HCT116 (cell line): ENCODE measurements at regions not wholly inside any gene's neighbourhood (a gene's known extent, or its start where the extent isn't known, plus 50 kb on each side); places are given as distances from the start of the nearest gene placed in this dataset.

ENCODE experiments used
- ATAC-seq: fragments of 200-7000 bp; cut with Tn5 transposase; 2 replicates; pipeline ENCODE4 v1.9.1; 2020; ENCODE audit warnings: mild to moderate bottlenecking, moderate library complexity
- BruUV-seq: library from RNA; stranded (reverse); fragments of 400-500 nt; replicated peaks from 2 replicates; lab custom pipeline; 2021; lab: Mats Ljungman, UMichigan
- CTCF ChIA-PET: fragments of 300-600 bp; sonication (Branson Sonifier 250); formaldehyde crosslinking; loops from one replicate; lab custom pipeline; 2021; ENCODE audit warnings: antibody characterized with exemption; lab: Charles Lee
- POLR2A ChIA-PET: fragments of 300-600, 350-600 bp; sonication (Branson Sonifier 250); formaldehyde crosslinking; loops from one replicate; lab custom pipeline; 2021; ENCODE audit warnings: antibody characterized with exemption; lab: Charles Lee
- RAD21 ChIA-PET, 2 experiments: fragments of 300-600 bp; sonication (Branson Sonifier 250); formaldehyde crosslinking; loops; one replicate each; lab custom pipeline; 2023; ENCODE audit warnings: low total read pairs in 2 of 2; ENCODE audit not compliant: uncharacterized antibody in 2 of 2, unreplicated experiment in 2 of 2, low non-redundant PET in 1 of 2; lab: Charles Lee
- DNase-seq: peaks from one replicate; pipeline ENCODE4 v3.0.0-alpha.2; 2010; ENCODE audit warnings: low read depth, low spot score
- H2AFZ ChIP-seq: fragments of 200-600 bp; shearing (Covaris generic), sonication (generic); 2 replicates; pipeline ENCODE4 v1.6.1; 2017; ENCODE audit warnings: low read depth, mixed run types, mixed read lengths, antibody characterized with exemption, low read length; ENCODE audit not compliant: poor library complexity, severe bottlenecking
- H3K27ac ChIP-seq: 2 replicates; pipeline ENCODE4 v1.5.1; 2012; ENCODE audit warnings: low read depth, low read length
- H3K27me3 ChIP-seq: fragments of 200-600 bp; sonication (generic); 2 replicates; pipeline ENCODE4 v1.6.1; 2016; ENCODE audit warnings: mixed run types, low read length, mixed read lengths; ENCODE audit not compliant: insufficient read depth
- H3K36me3 ChIP-seq, 2 experiments: fragments of 200-500 bp in 1 of 2; fragments of 200-600 bp in 1 of 2; sonication (Bioruptor generic) in 1 of 2; sonication (generic) in 1 of 2; 2 replicates each; pipeline versions ENCODE4 v1.5.1 to v1.6.1; 2014 to 2016; ENCODE audit warnings: low read length in 2 of 2, inconsistent platforms in 1 of 2, mixed read lengths in 1 of 2, mixed run types in 1 of 2; ENCODE audit not compliant: insufficient read depth in 2 of 2, control insufficient read depth in 1 of 2
- H3K4me1 ChIP-seq, 2 experiments: fragments of 200-600 bp in 1 of 2; sonication (generic) in 1 of 2; 2 replicates each; pipeline versions ENCODE4 v1.5.1 to v1.6.1; 2012 to 2017; ENCODE audit warnings: low read length in 2 of 2, inconsistent platforms in 1 of 2, mild to moderate bottlenecking in 1 of 2, mixed read lengths in 1 of 2, mixed run types in 1 of 2, moderate library complexity in 1 of 2; ENCODE audit not compliant: insufficient read depth in 2 of 2, control insufficient read depth in 1 of 2
- H3K4me2 ChIP-seq: fragments of 200-600 bp; sonication (generic); 2 replicates; pipeline ENCODE4 v1.6.1; 2017; ENCODE audit warnings: mixed run types, low read length, mixed read lengths
- H3K4me3 ChIP-seq, 2 experiments: fragments of 200-600 bp in 1 of 2; sonication (generic) in 1 of 2; replicated peaks in 1 of 2; 2 replicates each; pipeline ENCODE4 v1.5.1; 2011 to 2016; ENCODE audit warnings: low read length in 2 of 2, control low read depth in 1 of 2, low read depth in 1 of 2, mild to moderate bottlenecking in 1 of 2, mixed read lengths in 1 of 2, mixed run types in 1 of 2
- H3K79me2 ChIP-seq: fragments of 200-600 bp; sonication (generic); 2 replicates; pipeline ENCODE4 v1.6.1; 2017; ENCODE audit warnings: mild to moderate bottlenecking, mixed run types, low read length, moderate library complexity, mixed read lengths; ENCODE audit not compliant: insufficient read depth
- H3K9ac ChIP-seq: fragments of 200-600 bp; sonication (generic); 2 replicates; pipeline ENCODE4 v1.6.1; 2016; ENCODE audit warnings: low read length, mixed read lengths
- H3K9me2 ChIP-seq: fragments of 200-600 bp; sonication (generic), shearing (Covaris generic); 2 replicates; pipeline ENCODE4 v1.6.1; 2017; ENCODE audit warnings: mixed run types, mild to moderate bottlenecking, moderate library complexity; ENCODE audit not compliant: insufficient read depth
- H3K9me3 ChIP-seq, 2 experiments: fragments of 200-500 bp in 1 of 2; fragments of 200-600 bp in 1 of 2; sonication (Bioruptor generic) in 1 of 2; sonication (generic) in 1 of 2; 2 replicates each; pipeline ENCODE4 v1.6.1; 2014 to 2017; ENCODE audit warnings: low read length in 2 of 2, mixed read lengths in 2 of 2, inconsistent platforms in 1 of 2, low read depth in 1 of 2, mild to moderate bottlenecking in 1 of 2, mixed run types in 1 of 2, moderate library complexity in 1 of 2; ENCODE audit not compliant: control insufficient read depth in 1 of 2, insufficient read depth in 1 of 2
- H4K20me1 ChIP-seq: fragments of 200-600 bp; sonication (generic), shearing (Covaris generic); 2 replicates; pipeline ENCODE4 v1.6.1; 2017; ENCODE audit warnings: mixed run types, mild to moderate bottlenecking, moderate library complexity; ENCODE audit not compliant: insufficient read depth
- ELF1 ChIP-seq: IDR thresholded peaks from 2 replicates; pipeline ENCODE4 v1.6.1; 2012; ENCODE audit warnings: low read depth, borderline replicate concordance
- EZH2 ChIP-seq: fragments of 200-600 bp; sonication (generic); IDR thresholded peaks from 2 replicates; pipeline ENCODE4 v1.6.1; 2017; ENCODE audit warnings: antibody characterized with exemption, mixed run types
- EZH2phosphoT487 ChIP-seq: fragments of 200-600 bp; IDR thresholded peaks from 2 replicates; pipeline ENCODE4 v1.6.1; 2018; ENCODE audit warnings: antibody characterized with exemption, borderline replicate concordance
- JUND ChIP-seq: IDR thresholded peaks from 2 replicates; pipeline ENCODE4 v1.6.1; 2012
- RAD21 ChIP-seq: IDR thresholded peaks from 2 replicates; pipeline ENCODE4 v1.6.1; 2012; ENCODE audit warnings: low read depth, mild to moderate bottlenecking
- SRF ChIP-seq: IDR thresholded peaks from 2 replicates; pipeline ENCODE4 v1.6.1; 2012; ENCODE audit warnings: low read depth
- intact Hi-C: fragments of 100-400 bp; cut with micrococcal nuclease; formaldehyde crosslinking; loops from 2 replicates; pipeline ENCODE4 v1.10.0; 2022
- TF ChIP-seq, protein P1 (sequence below): IDR thresholded peaks from 2 replicates; pipeline ENCODE4 v1.6.1; 2011; ENCODE audit warnings: mild to moderate bottlenecking, low read length, moderate library complexity; ENCODE audit not compliant: insufficient replicate concordance; ENCODE audit errors: extremely low read depth
- TF ChIP-seq, protein P2 (sequence below): IDR thresholded peaks from 2 replicates; pipeline ENCODE4 v1.6.1; 2012
- TF ChIP-seq, protein P3 (sequence below): IDR thresholded peaks from 2 replicates; pipeline ENCODE4 v1.6.1; 2012
- TF ChIP-seq, protein P4 (sequence below), 3 experiments: fragments of 200-600 bp in 1 of 3; sonication (generic) in 1 of 3; IDR thresholded peaks in 2 of 3; conservative IDR thresholded peaks in 1 of 3; 2 replicates each; pipeline ENCODE4 v1.5.1; 2012 to 2017; ENCODE audit warnings: low read depth in 2 of 3, low read length in 2 of 3, antibody characterized with exemption in 1 of 3, borderline replicate concordance in 1 of 3, control low read depth in 1 of 3, mild to moderate bottlenecking in 1 of 3, mixed read lengths in 1 of 3, mixed run types in 1 of 3, moderate library complexity in 1 of 3; ENCODE audit not compliant: insufficient read depth in 1 of 3

DNA sequence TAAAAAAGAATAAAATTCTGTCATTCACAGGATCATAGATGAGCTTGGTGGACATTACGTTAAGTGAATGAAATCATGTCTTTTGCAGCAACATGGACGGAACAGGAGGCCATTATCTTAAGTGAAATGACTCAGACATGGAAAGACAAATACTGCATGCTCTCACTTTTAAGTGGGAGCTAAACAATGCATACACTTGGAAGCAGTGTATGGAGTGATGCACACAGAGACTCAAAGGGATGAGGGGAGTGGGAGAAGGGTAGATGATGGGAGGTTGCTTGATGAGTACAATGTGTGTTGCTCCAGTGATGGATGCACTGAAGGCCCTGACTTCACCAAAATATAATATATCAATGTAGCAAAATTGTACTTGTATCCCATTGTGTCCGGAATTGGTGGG is 293.4 kb downstream of the CD109 start:
- DNase-seq: no peak
- no peaks in the 10 kb centered on the region for H3K27me3 ChIP-seq
- no peaks in the 10 kb centered on the region for H3K4me1 ChIP-seq
- H3K27ac ChIP-seq: no peak overlapping the region
- H3K4me3 ChIP-seq: no peak overlapping the region
- H3K9ac ChIP-seq: no peak overlapping the region
- TF ChIP-seq SRF: no peak
- TF ChIP-seq, protein P1, sequence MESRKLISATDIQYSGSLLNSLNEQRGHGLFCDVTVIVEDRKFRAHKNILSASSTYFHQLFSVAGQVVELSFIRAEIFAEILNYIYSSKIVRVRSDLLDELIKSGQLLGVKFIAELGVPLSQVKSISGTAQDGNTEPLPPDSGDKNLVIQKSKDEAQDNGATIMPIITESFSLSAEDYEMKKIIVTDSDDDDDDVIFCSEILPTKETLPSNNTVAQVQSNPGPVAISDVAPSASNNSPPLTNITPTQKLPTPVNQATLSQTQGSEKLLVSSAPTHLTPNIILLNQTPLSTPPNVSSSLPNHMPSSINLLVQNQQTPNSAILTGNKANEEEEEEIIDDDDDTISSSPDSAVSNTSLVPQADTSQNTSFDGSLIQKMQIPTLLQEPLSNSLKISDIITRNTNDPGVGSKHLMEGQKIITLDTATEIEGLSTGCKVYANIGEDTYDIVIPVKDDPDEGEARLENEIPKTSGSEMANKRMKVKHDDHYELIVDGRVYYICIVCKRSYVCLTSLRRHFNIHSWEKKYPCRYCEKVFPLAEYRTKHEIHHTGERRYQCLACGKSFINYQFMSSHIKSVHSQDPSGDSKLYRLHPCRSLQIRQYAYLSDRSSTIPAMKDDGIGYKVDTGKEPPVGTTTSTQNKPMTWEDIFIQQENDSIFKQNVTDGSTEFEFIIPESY: no peak
- no peak for TF ChIP-seq JUND
- TF ChIP-seq, protein P2, sequence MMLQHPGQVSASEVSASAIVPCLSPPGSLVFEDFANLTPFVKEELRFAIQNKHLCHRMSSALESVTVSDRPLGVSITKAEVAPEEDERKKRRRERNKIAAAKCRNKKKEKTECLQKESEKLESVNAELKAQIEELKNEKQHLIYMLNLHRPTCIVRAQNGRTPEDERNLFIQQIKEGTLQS: no peak
- TF ChIP-seq EZH2phosphoT487: no peak
- no peak for TF ChIP-seq ELF1
- TF ChIP-seq, protein P3, sequence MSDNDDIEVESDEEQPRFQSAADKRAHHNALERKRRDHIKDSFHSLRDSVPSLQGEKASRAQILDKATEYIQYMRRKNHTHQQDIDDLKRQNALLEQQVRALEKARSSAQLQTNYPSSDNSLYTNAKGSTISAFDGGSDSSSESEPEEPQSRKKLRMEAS: no peak
- TF ChIP-seq EZH2: no peak
- no peak overlapping the region for H2AFZ ChIP-seq
- H3K9me3 ChIP-seq: no peaks in the 10 kb centered on the region
- no peaks in the 10 kb centered on the region for H4K20me1 ChIP-seq
- ATAC-seq: no peak
- BruUV-seq: no TSS peak
- ChIA-PET CTCF (no interaction called here), POLR2A (no interaction called here), RAD21 (no interaction called here)
- no peaks in the 10 kb centered on the region for H3K9me2 ChIP-seq
- H3K79me2 ChIP-seq: no peaks in the 10 kb centered on the region
- H3K36me3 ChIP-seq: no peaks in the 10 kb centered on the region
- H3K4me2 ChIP-seq: no peak overlapping the region
- intact Hi-C loops: no loop called here

DNA sequence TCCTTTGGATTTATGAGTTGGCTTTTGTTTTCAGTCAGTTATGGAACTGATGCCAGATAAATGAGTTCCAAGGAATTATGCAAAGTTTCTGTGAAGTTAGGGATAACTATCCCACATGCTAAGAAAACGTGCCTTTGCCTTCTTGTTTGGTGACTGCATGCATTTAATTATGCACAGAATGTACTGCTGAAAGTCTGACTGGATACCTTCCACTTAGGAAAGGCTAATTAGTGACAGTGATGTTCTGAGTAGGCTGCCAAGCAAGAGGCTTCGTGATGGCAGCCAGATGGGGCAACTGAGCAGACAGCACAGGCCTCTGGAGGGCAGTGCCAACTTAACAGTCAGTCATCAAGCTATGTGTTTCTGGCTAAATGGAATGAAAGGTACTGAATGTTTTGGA is 289.9 kb downstream of the CD109 start:
- H2AFZ ChIP-seq: no peak overlapping the region
- H3K36me3 ChIP-seq: no peaks in the 10 kb centered on the region
- no peak overlapping the region for H3K9ac ChIP-seq
- POLR2A ChIA-PET: no interaction called here
- H3K9me2 ChIP-seq: no peaks in the 10 kb centered on the region
- H3K79me2 ChIP-seq: no peaks in the 10 kb centered on the region
- H3K27ac ChIP-seq: no peak overlapping the region
- no peaks in the 10 kb centered on the region for H3K9me3 ChIP-seq
- BruUV-seq: no TSS peak
- H3K4me3 ChIP-seq: no peak overlapping the region
- H3K4me1 ChIP-seq: no peaks in the 10 kb centered on the region
- peak; percentile 72; the same call in 1 of the 2 replicates for ATAC-seq
- CTCF ChIA-PET: interaction anchor here (0.7 to 1.2 kb wide), 3 partner anchors 71 to 1223 kb away, joined by 3 to 6 read pairs (median 5); no protein-coding TSS in a partner anchor
- RAD21 ChIA-PET: no interaction called here
- TF ChIP-seq, protein P4, sequence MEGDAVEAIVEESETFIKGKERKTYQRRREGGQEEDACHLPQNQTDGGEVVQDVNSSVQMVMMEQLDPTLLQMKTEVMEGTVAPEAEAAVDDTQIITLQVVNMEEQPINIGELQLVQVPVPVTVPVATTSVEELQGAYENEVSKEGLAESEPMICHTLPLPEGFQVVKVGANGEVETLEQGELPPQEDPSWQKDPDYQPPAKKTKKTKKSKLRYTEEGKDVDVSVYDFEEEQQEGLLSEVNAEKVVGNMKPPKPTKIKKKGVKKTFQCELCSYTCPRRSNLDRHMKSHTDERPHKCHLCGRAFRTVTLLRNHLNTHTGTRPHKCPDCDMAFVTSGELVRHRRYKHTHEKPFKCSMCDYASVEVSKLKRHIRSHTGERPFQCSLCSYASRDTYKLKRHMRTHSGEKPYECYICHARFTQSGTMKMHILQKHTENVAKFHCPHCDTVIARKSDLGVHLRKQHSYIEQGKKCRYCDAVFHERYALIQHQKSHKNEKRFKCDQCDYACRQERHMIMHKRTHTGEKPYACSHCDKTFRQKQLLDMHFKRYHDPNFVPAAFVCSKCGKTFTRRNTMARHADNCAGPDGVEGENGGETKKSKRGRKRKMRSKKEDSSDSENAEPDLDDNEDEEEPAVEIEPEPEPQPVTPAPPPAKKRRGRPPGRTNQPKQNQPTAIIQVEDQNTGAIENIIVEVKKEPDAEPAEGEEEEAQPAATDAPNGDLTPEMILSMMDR (IDR thresholded peaks at IDR 0.05 in 2 of 3, conservative IDR thresholded peaks at IDR 0.05 in 1 of 3; ENCODE audit: borderline replicate concordance in 1 of 3, insufficient read depth in 1 of 3, low read depth in 2 of 3, low read length in 2 of 3): peak; percentile 49 to 72 (median 63); a peak in 5 of 6 replicates
- peak; percentile 67 for TF ChIP-seq RAD21
- TF ChIP-seq EZH2phosphoT487: no peak
- H3K4me2 ChIP-seq: no peak overlapping the region
- H3K27me3 ChIP-seq: no peaks in the 10 kb centered on the region
- intact Hi-C loops: no loop called here
- peak; percentile 12 for DNase-seq
- no peaks in the 10 kb centered on the region for H4K20me1 ChIP-seq
